Adrenal gland (tissue), 9 donors: ENCODE measurements at regions not wholly inside any gene's neighbourhood (a gene's known extent, or its start where the extent isn't known, plus 50 kb on each side); places are given as distances from the start of the nearest gene placed in this dataset.

ENCODE experiments used
- DNase-seq, 7 donors: peaks; one replicate each; pipeline ENCODE4 v3.0.0-alpha.2; 2019 to 2020
- H3K27ac ChIP-seq, 5 donors: fragments of 200-600 bp; sonication (generic) in 4 of 5; 1 replicate in 3 of 5; 2 replicates in 2 of 5; pipeline versions ENCODE4 v1.5.1 to v1.8.0; 2016 to 2020; ENCODE audit warnings: mild to moderate bottlenecking in 1 of 5
- H3K27me3 ChIP-seq: fragments of 200-600 bp; 2 replicates; pipeline ENCODE4 v1.8.0; 2021
- H3K36me3 ChIP-seq, 2 donors: fragments of 200-600 bp; replicated peaks in 1 of 2; 1 replicate in 1 of 2; 2 replicates in 1 of 2; pipeline versions ENCODE4 v1.5.1 to v1.8.0; 2018 to 2022
- H3K4me1 ChIP-seq, 2 donors: fragments of 200-600 bp; replicated peaks in 1 of 2; 1 replicate in 1 of 2; 2 replicates in 1 of 2; pipeline versions ENCODE4 v1.5.1 to v1.8.0; 2018 to 2021
- H3K4me3 ChIP-seq, 4 donors: fragments of 200-600 bp; sonication (generic) in 3 of 4; one replicate each; pipeline ENCODE4 v1.5.1; 2016 to 2018
- H3K9me3 ChIP-seq, 3 donors: fragments of 200-600 bp; sonication (generic) in 1 of 3; replicated peaks in 1 of 3; 1 replicate in 2 of 3; 2 replicates in 1 of 3; pipeline versions ENCODE4 v1.5.1 to v1.8.0; 2016 to 2021
- CTCF ChIP-seq, 6 experiments: fragments of 450-650 bp in 4 of 6; fragments of 200-600 bp in 2 of 6; sonication (generic) in 1 of 6; IDR thresholded peaks; 1 replicate in 5 of 6; 2 replicates in 1 of 6; pipeline versions ENCODE4 v1.5.1 to v1.8.0; 2016 to 2021; ENCODE audit warnings: antibody characterized with exemption in 6 of 6, mild to moderate bottlenecking in 2 of 6, moderate library complexity in 1 of 6
- POLR2A ChIP-seq, 2 donors: fragments of 450-650 bp; IDR thresholded peaks; one replicate each; pipeline ENCODE4 v1.6.1; 2017; ENCODE audit warnings: antibody characterized with exemption in 2 of 2, mild to moderate bottlenecking in 2 of 2, moderate library complexity in 1 of 2
- WGBS, 4 donors: extraction: QIAGEN DNeasy Blood & Tissue Kit in 2 of 4; methylation state at CpG; one replicate each; pipeline versions ENCODE4 v1.1.5 to v1.1.7; 2013 to 2017; 5-methylcytosine and 5-hydroxymethylcytosine counted together
- intact Hi-C, 2 donors: fragments of 100-400 bp; cut with DNase I; formaldehyde crosslinking; loops; one replicate each; pipeline versions ENCODE4 v1.14.1 to v1.15.0; 2022 to 2023
- small RNA-seq, 2 donors: library from RNA; depleted of rRNA; stranded (forward); fragments of <200 nt; gene quantifications; one replicate each; pipeline ENCODE3, GENCODE V24; 2016
- donor health status: healthy with polysubstance abuse.
- donor health status: Bipolar disorder and iron deficiency.
- donor health status: DM: yes; HTN: yes; CAD: no.
- donor health status: DM: no; HTN: no; CAD: no.
- donor health status: DM: no; HTN: no; CAD: no.

- intact Hi-C loops = no loop called here
- no peak for TF ChIP-seq POLR2A (IDR thresholded peaks at IDR 0.05)
- TF ChIP-seq CTCF (IDR thresholded peaks at IDR 0.05) = no peak
- 81 to 88% (median 84%) methylated on average over 2 of the region's 2 CpGs for WGBS, 4 donors
Observed at GRCh38 chr6:80402266-80402665, 295.8 kb downstream of the BCKDHB start.

More at GRCh38 chr6:80402266-80402665, 295.8 kb downstream of the BCKDHB start:
- Histone ChIP-seq H3K27me3 (no peaks in the 10 kb centered on the region), H3K4me1 (no peaks in the 10 kb centered on the region), H3K27ac (no peak overlapping the region), H3K36me3 (no peaks in the 10 kb centered on the region), H3K4me3 (no peak overlapping the region), H3K9me3 (no peaks in the 10 kb centered on the region)
- no peak for DNase-seq

Small RNAs in the stretch of these regions (small RNA-seq; reads per million reads assigned to genes)
- gene AL596028.1 (0 reads per million in 2 donors), gene RNA5SP210 (0 reads per million in 2 donors)
